ENCODE measurements at regions not wholly inside any gene's neighbourhood (a gene's known extent, or its start where the extent isn't known, plus 50 kb on each side); places are given as distances from the start of the nearest gene placed in this dataset.

DNA sequence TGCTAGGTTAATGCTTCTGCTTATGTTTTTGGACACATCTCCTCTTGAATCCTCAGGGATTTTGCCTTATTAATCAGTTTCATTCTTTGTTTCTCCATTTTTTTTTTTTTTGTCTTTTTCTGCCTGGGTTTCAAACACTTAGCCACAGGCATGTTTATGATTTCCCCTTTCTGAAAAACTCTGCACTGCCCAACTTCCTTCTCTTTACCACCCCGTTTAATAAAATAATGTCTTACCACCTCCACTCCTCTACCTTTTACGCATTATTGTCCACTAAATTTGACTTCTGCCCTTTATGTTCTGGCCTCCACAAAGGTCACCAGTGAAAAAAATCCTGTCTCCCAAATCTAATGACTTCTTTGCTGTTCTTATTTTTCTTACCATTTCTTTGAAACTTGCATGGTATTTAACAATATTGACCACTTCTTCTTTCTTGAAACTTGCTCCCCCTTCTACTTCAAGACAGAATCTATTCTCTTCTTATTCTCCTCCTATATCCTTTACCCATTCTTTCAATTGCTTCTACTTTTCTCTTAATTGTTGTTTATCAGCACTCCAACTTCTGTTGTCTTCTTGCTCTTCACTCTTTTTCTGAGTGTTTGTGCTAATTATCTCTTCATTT, 150.3 kb downstream of the TNFSF18 start:
- TF ChIP-seq POLR2AphosphoS5 (IDR thresholded peaks at IDR 0.05) (no peak), CTCF (IDR thresholded peaks at IDR 0.05) (no peak)

All from stomach (tissue), 4 donors.